Right lobe of liver (tissue), 6 donors: ENCODE measurements at regions not wholly inside any gene's neighbourhood (a gene's known extent, or its start where the extent isn't known, plus 50 kb on each side); places are given as distances from the start of the nearest gene placed in this dataset.

Source experiments
- ATAC-seq, 4 donors: fragments of 200-7000 bp; cut with Tn5 transposase; one replicate each; pipeline ENCODE4 v1.9.1; 2020; ENCODE audit warnings: mild to moderate bottlenecking in 4 of 4, moderate library complexity in 4 of 4
- DNase-seq, 3 donors: peaks; one replicate each; pipeline ENCODE4 v3.0.0-alpha.2; 2020
- H3K27ac ChIP-seq, 3 donors: fragments of 200-600 bp; one replicate each; pipeline ENCODE4 v1.8.0; 2022
- H3K27me3 ChIP-seq, 2 donors: fragments of 200-600 bp; one replicate each; pipeline ENCODE4 v1.8.0; 2022
- H3K36me3 ChIP-seq, 4 donors: fragments of 200-600 bp; sonication (generic) in 1 of 4; one replicate each; pipeline versions ENCODE4 v1.5.1 to v1.8.0; 2017 to 2022; ENCODE audit warnings: control low read depth in 1 of 4
- H3K4me1 ChIP-seq, 4 donors: fragments of 200-600 bp; sonication (generic) in 1 of 4; one replicate each; pipeline versions ENCODE4 v1.5.1 to v1.8.0; 2017 to 2022; ENCODE audit warnings: control low read depth in 1 of 4
- H3K4me3 ChIP-seq, 3 donors: fragments of 200-600 bp; one replicate each; pipeline ENCODE4 v1.8.0; 2022
- H3K9me3 ChIP-seq, 4 donors: fragments of 200-600 bp; sonication (generic) in 1 of 4; one replicate each; pipeline versions ENCODE4 v1.5.1 to v1.8.0; 2017 to 2022; ENCODE audit warnings: control low read depth in 1 of 4
- POLR2A ChIP-seq: fragments of 450-650 bp; IDR thresholded peaks from one replicate; pipeline ENCODE4 v1.6.1; 2017; ENCODE audit warnings: antibody characterized with exemption, mild to moderate bottlenecking
- WGBS: methylation state at CpG from one replicate; pipeline ENCODE4 v1.1.6; 2018; ENCODE audit warnings: low coverage, low lambda C conversion rate; ENCODE audit not compliant: insufficient coverage; ENCODE audit errors: missing lambda C conversion rate; 5-methylcytosine and 5-hydroxymethylcytosine counted together
- intact Hi-C, 2 donors: fragments of 100-400 bp; cut with DNase I; formaldehyde crosslinking; loops; one replicate each; pipeline versions ENCODE4 v1.11.2 to v1.14.1; 2022
- TF ChIP-seq, protein P1 (sequence below), 4 donors: fragments of 200-600 bp in 3 of 4; fragments of 450-650 bp in 1 of 4; IDR thresholded peaks; one replicate each; pipeline versions ENCODE4 v1.5.1 to v1.8.0; 2016 to 2022; ENCODE audit warnings: antibody characterized with exemption in 4 of 4, mild to moderate bottlenecking in 2 of 4
- donor health status: DM: no; HTN: yes; CAD: no.
- donor health status: DM: no; HTN: no; CAD: no.
- donor health status: DM: no; HTN: no; CAD: no.
- donor health status: DM: no; HTN: yes; CAD: no.
- donor health status: DM: no; HTN: yes; CAD: no.

DNA sequence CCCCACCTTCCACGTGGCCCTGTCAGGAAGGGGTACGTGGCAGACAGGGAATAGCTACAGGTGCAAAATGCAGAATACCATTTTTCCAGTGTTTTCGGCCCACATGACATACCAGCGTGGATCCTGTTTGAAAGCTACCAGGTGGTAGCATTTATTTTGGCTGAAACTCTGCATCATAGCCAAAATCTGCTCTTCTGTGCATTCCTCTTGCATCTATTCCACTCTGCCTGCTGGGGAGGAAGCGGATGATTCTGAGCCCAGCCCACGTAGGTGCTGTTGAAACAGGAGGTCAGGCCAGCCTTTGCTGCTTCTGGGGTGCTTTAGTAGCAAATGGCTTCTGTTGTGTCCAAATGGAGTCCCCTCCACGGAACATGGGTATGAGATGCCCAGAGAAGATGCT lies 670.9 kb upstream of the EEF2KMT start:
- Histone ChIP-seq H3K27me3 (no peaks in the 10 kb centered on the region), H3K4me1 (no peaks in the 10 kb centered on the region), H3K4me3 (no peak overlapping the region), H3K36me3 (no peaks in the 10 kb centered on the region), H3K9me3 (no peaks in the 10 kb centered on the region), H3K27ac (no peak overlapping the region)
- ATAC-seq: no peak
- intact Hi-C loops: no loop called here
- no peak for DNase-seq
- no peak for TF ChIP-seq POLR2A
- TF ChIP-seq, protein P1, sequence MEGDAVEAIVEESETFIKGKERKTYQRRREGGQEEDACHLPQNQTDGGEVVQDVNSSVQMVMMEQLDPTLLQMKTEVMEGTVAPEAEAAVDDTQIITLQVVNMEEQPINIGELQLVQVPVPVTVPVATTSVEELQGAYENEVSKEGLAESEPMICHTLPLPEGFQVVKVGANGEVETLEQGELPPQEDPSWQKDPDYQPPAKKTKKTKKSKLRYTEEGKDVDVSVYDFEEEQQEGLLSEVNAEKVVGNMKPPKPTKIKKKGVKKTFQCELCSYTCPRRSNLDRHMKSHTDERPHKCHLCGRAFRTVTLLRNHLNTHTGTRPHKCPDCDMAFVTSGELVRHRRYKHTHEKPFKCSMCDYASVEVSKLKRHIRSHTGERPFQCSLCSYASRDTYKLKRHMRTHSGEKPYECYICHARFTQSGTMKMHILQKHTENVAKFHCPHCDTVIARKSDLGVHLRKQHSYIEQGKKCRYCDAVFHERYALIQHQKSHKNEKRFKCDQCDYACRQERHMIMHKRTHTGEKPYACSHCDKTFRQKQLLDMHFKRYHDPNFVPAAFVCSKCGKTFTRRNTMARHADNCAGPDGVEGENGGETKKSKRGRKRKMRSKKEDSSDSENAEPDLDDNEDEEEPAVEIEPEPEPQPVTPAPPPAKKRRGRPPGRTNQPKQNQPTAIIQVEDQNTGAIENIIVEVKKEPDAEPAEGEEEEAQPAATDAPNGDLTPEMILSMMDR (IDR thresholded peaks at IDR 0.05): no peak
- 61% methylated on average over 4 of the region's 7 CpGs for WGBS

DNA sequence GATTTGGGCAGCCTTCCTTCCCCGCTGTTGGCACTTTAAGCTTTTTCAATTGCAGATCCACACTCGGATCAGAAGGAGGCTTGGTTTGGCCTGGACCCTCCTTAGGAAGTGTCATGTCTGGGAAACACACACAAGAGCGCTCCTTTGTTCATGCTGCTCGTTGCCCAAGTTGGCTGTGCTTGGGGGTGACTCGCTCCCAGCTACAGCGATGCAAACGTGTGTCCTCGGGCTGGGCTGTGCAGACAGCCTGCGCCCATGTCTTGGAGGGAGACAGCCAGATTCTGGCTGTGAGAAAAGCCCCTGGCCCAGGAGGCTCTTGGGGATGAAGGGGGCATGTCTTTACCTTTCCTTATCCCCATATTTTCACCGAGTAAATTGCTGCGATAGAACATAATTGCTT lies 665.6 kb upstream of the EEF2KMT start:
- no peak overlapping the region for H3K27ac ChIP-seq
- TF ChIP-seq POLR2A: no peak
- TF ChIP-seq, protein P1 (IDR thresholded peaks at IDR 0.05): no peak
- ATAC-seq (no peak), DNase-seq (no peak)
- H3K9me3 ChIP-seq: no peaks in the 10 kb centered on the region
- no peaks in the 10 kb centered on the region for H3K4me1 ChIP-seq
- no peaks in the 10 kb centered on the region for H3K27me3 ChIP-seq
- 34% methylated on average over 6 of the region's 11 CpGs for WGBS
- intact Hi-C loops: no loop called here
- no peaks in the 10 kb centered on the region for H3K36me3 ChIP-seq
- no peak overlapping the region for H3K4me3 ChIP-seq

DNA sequence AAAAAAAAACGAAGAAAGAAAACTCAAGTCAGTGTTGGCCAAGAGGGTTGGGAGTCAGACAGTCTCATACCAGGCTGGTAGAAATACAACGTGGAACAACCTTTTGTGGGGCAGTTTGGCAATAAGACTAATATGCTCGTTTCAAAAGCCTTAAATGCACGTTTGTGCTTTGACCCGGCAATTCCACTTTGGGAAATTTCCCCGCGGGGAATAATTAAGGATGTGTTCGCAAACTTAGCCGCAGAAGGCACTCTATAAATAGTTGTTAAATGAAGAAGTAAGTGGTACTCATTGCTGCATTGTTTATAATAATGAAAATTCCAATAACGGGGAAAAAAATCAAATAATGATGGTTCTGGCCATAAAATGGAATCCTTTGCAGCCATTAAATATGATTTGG lies 664.8 kb upstream of the EEF2KMT start:
- no peak for ATAC-seq
- Histone ChIP-seq H3K27ac (no peak overlapping the region), H3K4me3 (no peak overlapping the region), H3K9me3 (no peaks in the 10 kb centered on the region), H3K27me3 (no peaks in the 10 kb centered on the region), H3K4me1 (no peaks in the 10 kb centered on the region), H3K36me3 (no peaks in the 10 kb centered on the region)
- no peak for DNase-seq
- intact Hi-C loops: no loop called here
- TF ChIP-seq POLR2A: no peak
- TF ChIP-seq, protein P1 (IDR thresholded peaks at IDR 0.05): no peak
- WGBS: 61% methylated on average over 10 of the region's 10 CpGs

DNA sequence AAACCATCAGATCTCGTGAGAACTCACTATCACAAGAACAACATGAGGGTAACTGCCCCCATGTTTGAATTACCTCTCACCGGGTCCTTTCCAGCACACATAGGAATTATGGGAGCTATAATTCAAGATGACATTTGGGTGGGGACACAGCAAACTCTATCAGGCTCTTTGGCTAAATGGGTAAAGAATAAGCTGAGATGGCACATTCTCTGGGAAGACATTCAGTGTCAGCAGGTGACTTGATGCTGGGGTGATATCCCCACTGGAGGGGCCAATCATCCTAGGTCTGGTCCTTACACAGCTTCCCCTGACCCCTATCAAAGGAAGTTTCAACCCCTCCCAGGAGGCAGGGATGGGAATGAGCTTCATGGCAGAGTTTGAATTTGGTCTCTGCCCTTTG lies 664.0 kb upstream of the EEF2KMT start:
- no peak for ATAC-seq
- no peak for TF ChIP-seq POLR2A
- TF ChIP-seq, protein P1 (IDR thresholded peaks at IDR 0.05): no peak

DNA sequence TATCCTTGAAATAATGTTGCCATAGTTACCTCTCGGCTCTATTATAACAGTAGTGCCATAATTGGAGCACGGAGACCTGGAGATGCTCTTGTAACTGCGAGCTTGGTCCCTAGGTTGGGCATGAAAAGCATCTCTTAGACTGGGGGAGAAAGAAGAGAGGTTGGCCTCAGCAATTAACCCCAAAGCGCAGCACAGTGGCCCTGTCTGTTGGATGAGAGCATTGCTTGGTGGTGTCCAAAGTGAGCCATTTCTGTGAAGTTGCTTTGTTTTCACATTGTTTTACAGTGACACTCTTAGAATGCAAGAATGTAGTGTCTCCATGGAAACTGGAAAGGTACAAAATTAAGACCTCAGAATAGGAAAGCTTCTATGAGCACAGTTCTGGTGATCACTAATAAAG lies 660.7 kb upstream of the EEF2KMT start:
- TF ChIP-seq POLR2A: no peak
- TF ChIP-seq, protein P1 (IDR thresholded peaks at IDR 0.05): no peak
- Histone ChIP-seq H3K36me3 (no peaks in the 10 kb centered on the region), H3K4me3 (no peak overlapping the region), H3K4me1 (no peaks in the 10 kb centered on the region), H3K9me3 (no peaks in the 10 kb centered on the region), H3K27me3 (no peaks in the 10 kb centered on the region), H3K27ac (no peak overlapping the region)
- WGBS: 57% methylated on average over 4 of the region's 4 CpGs
- DNase-seq (no peak), ATAC-seq (no peak)
- intact Hi-C loops: no loop called here

More for the DNA sequence above, 664.0 kb upstream of the EEF2KMT start:
- Histone ChIP-seq H3K4me1 (no peaks in the 10 kb centered on the region), H3K27me3 (no peaks in the 10 kb centered on the region), H3K4me3 (no peak overlapping the region), H3K27ac (no peak overlapping the region), H3K9me3 (no peaks in the 10 kb centered on the region), H3K36me3 (no peaks in the 10 kb centered on the region)
- no peak for DNase-seq
- WGBS: 64% methylated on average over 2 of the region's 2 CpGs
- intact Hi-C loops: no loop called here
